PC-9 (cell line): ENCODE measurements at regions not wholly inside any gene's neighbourhood (a gene's known extent, or its start where the extent isn't known, plus 50 kb on each side); places are given as distances from the start of the nearest gene placed in this dataset.

ENCODE experiments used
- BruUV-seq: library from RNA; stranded (reverse); fragments of 400-500 nt; replicated peaks from 2 replicates; lab custom pipeline; 2021; lab: Mats Ljungman, UMichigan
- CTCF ChIA-PET: fragments of 300-600 bp; sonication (Branson Sonifier 250); formaldehyde crosslinking; loops from one replicate; lab custom pipeline; 2022; ENCODE audit warnings: antibody characterized with exemption; lab: Charles Lee
- POLR2A ChIA-PET: fragments of 300-600 bp; sonication (Branson Sonifier 250); formaldehyde crosslinking; loops from one replicate; lab custom pipeline; 2022; ENCODE audit warnings: antibody characterized with exemption; ENCODE audit not compliant: unreplicated experiment; lab: Charles Lee
- DNase-seq, 2 experiments: peaks; one replicate each; pipeline versions ENCODE4 v3.0.0 to v3.0.0-alpha.2; 2015 to 2022; ENCODE audit warnings: mixed read lengths in 1 of 2
- H2AFZ ChIP-seq: fragments of 200-600 bp; sonication (generic); 2 replicates; pipeline ENCODE4 v1.8.1; 2017; ENCODE audit warnings: antibody characterized with exemption
- H3F3A ChIP-seq: fragments of 200-600 bp; sonication (generic); 2 replicates; pipeline ENCODE4 v1.8.1; 2017; ENCODE audit warnings: antibody characterized with exemption, mild to moderate bottlenecking, low read depth; ENCODE audit not compliant: insufficient read depth
- H3K27ac ChIP-seq: fragments of 200-600 bp; sonication (generic); 2 replicates; pipeline ENCODE4 v1.6.1; 2016; ENCODE audit warnings: mixed run types
- H3K27me3 ChIP-seq: fragments of 200-600 bp; sonication (generic); 2 replicates; pipeline ENCODE4 v1.6.1; 2016; ENCODE audit warnings: low read depth, mixed run types; ENCODE audit not compliant: insufficient read depth
- H3K36me3 ChIP-seq: fragments of 200-600 bp; sonication (generic); 2 replicates; pipeline ENCODE4 v1.6.1; 2016; ENCODE audit warnings: low read depth, mixed run types
- H3K4me1 ChIP-seq: fragments of 200-600 bp; sonication (generic); replicated peaks from 2 replicates; pipeline ENCODE4 v1.6.1; 2016; ENCODE audit warnings: mixed run types; ENCODE audit not compliant: insufficient read depth
- H3K4me2 ChIP-seq: fragments of 200-600 bp; sonication (generic); 2 replicates; pipeline ENCODE4 v1.6.1; 2017; ENCODE audit warnings: mixed run types
- H3K4me3 ChIP-seq: fragments of 200-600 bp; sonication (generic); 2 replicates; pipeline ENCODE4 v1.6.1; 2016; ENCODE audit warnings: mixed run types
- H3K79me2 ChIP-seq: fragments of 200-600 bp; sonication (generic); 2 replicates; pipeline ENCODE4 v1.6.1; 2017; ENCODE audit warnings: low read depth, mixed run types
- H3K9me2 ChIP-seq: fragments of 200-600 bp; sonication (generic); 2 replicates; pipeline ENCODE4 v1.8.1; 2017; ENCODE audit warnings: mild to moderate bottlenecking; ENCODE audit not compliant: insufficient read depth
- H3K9me3 ChIP-seq: fragments of 200-600 bp; sonication (generic); 2 replicates; pipeline ENCODE4 v1.8.1; 2016; ENCODE audit warnings: low read depth; ENCODE audit not compliant: insufficient read depth
- H4K20me1 ChIP-seq: fragments of 200-600 bp; sonication (generic); 2 replicates; pipeline ENCODE4 v1.8.1; 2017; ENCODE audit not compliant: insufficient read depth
- EZH2 ChIP-seq: fragments of 200-600 bp; sonication (generic); IDR thresholded peaks from 2 replicates; pipeline ENCODE4 v1.8.0; 2017; ENCODE audit warnings: antibody characterized with exemption, low read depth
- intact Hi-C: fragments of 100-400 bp; cut with micrococcal nuclease; formaldehyde crosslinking; loops from one replicate; pipeline ENCODE4 v1.10.0; 2022; ENCODE audit not compliant: unreplicated experiment
- TF ChIP-seq, protein P1 (sequence below): fragments of 200-600 bp; sonication (generic); conservative IDR thresholded peaks from 2 replicates; pipeline ENCODE4 v1.6.1; 2017; ENCODE audit warnings: mixed run types, antibody characterized with exemption, mild to moderate bottlenecking, moderate library complexity

DNA sequence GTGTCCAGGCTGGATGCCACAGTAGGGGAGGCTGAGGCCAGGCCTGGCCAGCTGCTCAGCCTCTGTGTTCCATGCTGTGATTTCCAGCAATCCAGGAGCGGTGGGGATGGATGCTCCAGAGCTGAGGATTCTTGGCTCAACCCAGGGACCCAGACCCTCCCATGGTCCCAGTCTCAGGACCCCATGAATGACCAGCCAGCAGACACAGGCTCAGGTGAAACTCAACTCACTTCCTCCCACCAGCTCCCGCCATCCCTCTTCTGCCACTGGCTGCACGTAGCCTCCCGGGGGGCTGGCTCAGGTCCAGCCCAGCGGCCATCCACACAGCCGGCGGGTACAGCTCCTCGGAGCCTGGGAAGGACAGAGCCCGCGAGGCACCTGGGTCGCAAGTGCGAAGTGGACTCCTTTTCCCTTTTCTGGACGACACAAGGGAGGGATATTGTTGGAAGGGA is 54.5 kb upstream of the DACT2 start:
- Histone ChIP-seq H3F3A (no peaks in the 10 kb centered on the region), H3K27me3 (peaks cover 86% of the 10 kb centered on the region), H2AFZ (no peak overlapping the region), H4K20me1 (no peaks in the 10 kb centered on the region), H3K36me3 (no peaks in the 10 kb centered on the region), H3K4me1 (no peaks in the 10 kb centered on the region), H3K79me2 (no peaks in the 10 kb centered on the region), H3K9me2 (no peaks in the 10 kb centered on the region), H3K4me2 (no peak overlapping the region), H3K4me3 (no peak overlapping the region), H3K27ac (no peak overlapping the region), H3K9me3 (no peaks in the 10 kb centered on the region)
- POLR2A ChIA-PET = no interaction called here
- no peak for DNase-seq
- intact Hi-C loops = no loop called here
- no TSS peak for BruUV-seq
- TF ChIP-seq, protein P1, sequence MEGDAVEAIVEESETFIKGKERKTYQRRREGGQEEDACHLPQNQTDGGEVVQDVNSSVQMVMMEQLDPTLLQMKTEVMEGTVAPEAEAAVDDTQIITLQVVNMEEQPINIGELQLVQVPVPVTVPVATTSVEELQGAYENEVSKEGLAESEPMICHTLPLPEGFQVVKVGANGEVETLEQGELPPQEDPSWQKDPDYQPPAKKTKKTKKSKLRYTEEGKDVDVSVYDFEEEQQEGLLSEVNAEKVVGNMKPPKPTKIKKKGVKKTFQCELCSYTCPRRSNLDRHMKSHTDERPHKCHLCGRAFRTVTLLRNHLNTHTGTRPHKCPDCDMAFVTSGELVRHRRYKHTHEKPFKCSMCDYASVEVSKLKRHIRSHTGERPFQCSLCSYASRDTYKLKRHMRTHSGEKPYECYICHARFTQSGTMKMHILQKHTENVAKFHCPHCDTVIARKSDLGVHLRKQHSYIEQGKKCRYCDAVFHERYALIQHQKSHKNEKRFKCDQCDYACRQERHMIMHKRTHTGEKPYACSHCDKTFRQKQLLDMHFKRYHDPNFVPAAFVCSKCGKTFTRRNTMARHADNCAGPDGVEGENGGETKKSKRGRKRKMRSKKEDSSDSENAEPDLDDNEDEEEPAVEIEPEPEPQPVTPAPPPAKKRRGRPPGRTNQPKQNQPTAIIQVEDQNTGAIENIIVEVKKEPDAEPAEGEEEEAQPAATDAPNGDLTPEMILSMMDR = no peak
- no peak for TF ChIP-seq EZH2
- CTCF ChIA-PET = no interaction called here

DNA sequence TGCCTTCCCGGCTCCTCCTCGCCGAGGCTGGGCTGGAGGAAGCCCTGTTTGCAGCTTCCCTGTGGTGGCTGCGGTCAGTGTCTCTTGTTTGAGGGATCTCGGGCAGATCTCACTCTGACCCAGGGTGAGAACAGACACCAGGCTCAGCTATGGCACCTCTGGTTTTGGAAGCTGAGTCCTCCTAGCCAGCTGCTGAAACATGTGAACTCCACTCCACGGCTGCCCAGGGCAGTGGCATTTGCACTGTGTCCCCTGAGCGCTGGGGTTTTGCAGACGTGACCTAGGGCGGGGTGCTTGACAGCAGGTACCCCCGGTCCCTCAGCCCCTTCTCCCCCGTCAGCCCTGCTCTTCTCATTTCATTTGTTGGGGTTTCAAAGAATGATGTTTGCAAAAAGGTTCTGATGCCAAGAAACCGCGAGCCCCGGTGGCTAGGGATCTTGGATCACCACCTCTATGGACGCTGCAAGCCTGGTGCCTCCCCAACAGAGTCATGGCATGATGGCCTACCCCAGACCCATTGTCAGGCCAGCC is 55.0 kb upstream of the DACT2 start:
- no peak overlapping the region for H3K27ac ChIP-seq
- no peak overlapping the region for H2AFZ ChIP-seq
- no peak for TF ChIP-seq EZH2
- TF ChIP-seq, protein P1 = no peak
- ChIA-PET POLR2A (no interaction called here), CTCF (no interaction called here)
- no peaks in the 10 kb centered on the region for H3K9me3 ChIP-seq
- H3K4me3 ChIP-seq = no peak overlapping the region
- no peaks in the 10 kb centered on the region for H3K4me1 ChIP-seq
- BruUV-seq = no TSS peak
- no peaks in the 10 kb centered on the region for H3F3A ChIP-seq
- peaks cover 81% of the 10 kb centered on the region for H3K27me3 ChIP-seq
- no peak for DNase-seq
- no peak overlapping the region for H3K4me2 ChIP-seq
- H3K9me2 ChIP-seq = no peaks in the 10 kb centered on the region
- intact Hi-C loops = no loop called here
- no peaks in the 10 kb centered on the region for H3K79me2 ChIP-seq
- no peaks in the 10 kb centered on the region for H3K36me3 ChIP-seq
- no peaks in the 10 kb centered on the region for H4K20me1 ChIP-seq

DNA sequence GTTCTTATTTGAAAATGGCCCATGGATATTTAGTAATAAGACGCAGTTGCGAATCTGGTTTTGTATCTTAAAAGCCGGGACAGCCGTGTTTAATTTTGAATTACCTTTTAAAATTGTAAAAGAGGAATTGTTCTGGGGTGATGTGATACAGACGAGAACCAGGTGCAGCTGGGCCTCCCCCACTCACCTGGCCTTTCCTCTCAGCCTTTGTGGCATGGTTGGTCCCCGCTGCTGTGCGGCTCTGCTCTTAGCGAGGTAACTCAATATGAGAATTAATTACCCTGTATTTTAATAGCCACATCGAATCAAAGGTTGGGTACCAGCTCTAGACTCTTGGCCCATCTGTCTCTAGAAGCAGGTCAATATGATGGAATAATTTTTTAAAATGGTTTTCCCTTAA is 56.5 kb upstream of the DACT2 start:
- Histone ChIP-seq H3K9me2 (no peaks in the 10 kb centered on the region), H3K36me3 (no peaks in the 10 kb centered on the region), H3F3A (no peaks in the 10 kb centered on the region), H3K4me2 (no peak overlapping the region), H2AFZ (no peak overlapping the region), H3K4me3 (no peak overlapping the region), H3K79me2 (no peaks in the 10 kb centered on the region), H3K27ac (no peak overlapping the region), H3K27me3 (peaks cover 68% of the 10 kb centered on the region), H3K4me1 (no peaks in the 10 kb centered on the region), H3K9me3 (no peaks in the 10 kb centered on the region), H4K20me1 (no peaks in the 10 kb centered on the region)
- intact Hi-C loops = no loop called here
- CTCF ChIA-PET = no interaction called here
- no TSS peak for BruUV-seq
- no peak for TF ChIP-seq EZH2
- TF ChIP-seq, protein P1 = no peak
- DNase-seq = no peak
- POLR2A ChIA-PET = no interaction called here
